ENCODE measurements at regions not wholly inside any gene's neighbourhood (a gene's known extent, or its start where the extent isn't known, plus 50 kb on each side); places are given as distances from the start of the nearest gene placed in this dataset.

- TF ChIP-seq EZH2 (IDR thresholded peaks at IDR 0.05; ENCODE audit: borderline replicate concordance, low read depth, low read length, poor library complexity, severe bottlenecking): no peak
- TF ChIP-seq, protein P1, sequence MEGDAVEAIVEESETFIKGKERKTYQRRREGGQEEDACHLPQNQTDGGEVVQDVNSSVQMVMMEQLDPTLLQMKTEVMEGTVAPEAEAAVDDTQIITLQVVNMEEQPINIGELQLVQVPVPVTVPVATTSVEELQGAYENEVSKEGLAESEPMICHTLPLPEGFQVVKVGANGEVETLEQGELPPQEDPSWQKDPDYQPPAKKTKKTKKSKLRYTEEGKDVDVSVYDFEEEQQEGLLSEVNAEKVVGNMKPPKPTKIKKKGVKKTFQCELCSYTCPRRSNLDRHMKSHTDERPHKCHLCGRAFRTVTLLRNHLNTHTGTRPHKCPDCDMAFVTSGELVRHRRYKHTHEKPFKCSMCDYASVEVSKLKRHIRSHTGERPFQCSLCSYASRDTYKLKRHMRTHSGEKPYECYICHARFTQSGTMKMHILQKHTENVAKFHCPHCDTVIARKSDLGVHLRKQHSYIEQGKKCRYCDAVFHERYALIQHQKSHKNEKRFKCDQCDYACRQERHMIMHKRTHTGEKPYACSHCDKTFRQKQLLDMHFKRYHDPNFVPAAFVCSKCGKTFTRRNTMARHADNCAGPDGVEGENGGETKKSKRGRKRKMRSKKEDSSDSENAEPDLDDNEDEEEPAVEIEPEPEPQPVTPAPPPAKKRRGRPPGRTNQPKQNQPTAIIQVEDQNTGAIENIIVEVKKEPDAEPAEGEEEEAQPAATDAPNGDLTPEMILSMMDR (conservative IDR thresholded peaks at IDR 0.05; ENCODE audit: low read depth, low read length): no peak
Observed at GRCh38 chr16:86739808-86740207, 161.5 kb downstream of the FOXL1 start.
